Body of pancreas (tissue), 4 donors: ENCODE measurements at regions not wholly inside any gene's neighbourhood (a gene's known extent, or its start where the extent isn't known, plus 50 kb on each side); places are given as distances from the start of the nearest gene placed in this dataset.
"Not testable (repeated sequence)": the region's sequence is repeated elsewhere in the genome, so short reads cannot be mapped to it uniquely, and the experiment has no call there.

Experiments used
- ATAC-seq: fragments of 150-250 bp; one replicate; pipeline ENCODE4 v1.9.1; 2016
- DNase-seq, 4 donors: peaks; one replicate each; pipeline ENCODE4 v3.0.0-alpha.2; 2019
- H3K27ac ChIP-seq, 4 donors: fragments of 200-600 bp; sonication (generic); 1 replicate in 3 of 4; 2 replicates in 1 of 4; pipeline versions ENCODE4 v1.5.1 to v1.6.1; 2016 to 2019; ENCODE audit warnings: mild to moderate bottlenecking in 1 of 4, mixed read lengths in 1 of 4, moderate library complexity in 1 of 4
- H3K27me3 ChIP-seq, 2 donors: fragments of 200-600 bp; sonication (generic); one replicate each; pipeline ENCODE4 v1.6.0; 2016; ENCODE audit warnings: mild to moderate bottlenecking in 1 of 2
- H3K36me3 ChIP-seq, 2 donors: fragments of 200-600 bp; sonication (generic); replicated peaks in 1 of 2; 2 replicates each; pipeline ENCODE4 v1.5.1; 2016; ENCODE audit warnings: low read depth in 2 of 2; ENCODE audit not compliant: insufficient read depth in 1 of 2
- H3K4me1 ChIP-seq: fragments of 200-600 bp; sonication (generic); one replicate; pipeline ENCODE4 v1.6.0; 2016
- H3K4me3 ChIP-seq, 2 donors: fragments of 200-600 bp; sonication (generic); 1 replicate in 1 of 2; 2 replicates in 1 of 2; pipeline ENCODE4 v1.5.1; 2016 to 2019
- H3K9me3 ChIP-seq, 3 donors: fragments of 200-600 bp; sonication (generic); 1 replicate in 2 of 3; 2 replicates in 1 of 3; pipeline ENCODE4 v1.5.1; 2016
- CTCF ChIP-seq, 7 experiments: fragments of 450-650 bp in 4 of 7; fragments of 200-600 bp in 3 of 7; sonication (generic) in 3 of 7; IDR thresholded peaks; one replicate each; pipeline ENCODE4 v1.5.1; 2016 to 2019; ENCODE audit warnings: antibody characterized with exemption in 7 of 7
- POLR2A ChIP-seq, 3 donors: fragments of 450-650 bp; IDR thresholded peaks; one replicate each; pipeline ENCODE4 v1.6.1; 2016; ENCODE audit warnings: antibody characterized with exemption in 3 of 3, mild to moderate bottlenecking in 2 of 3
- WGBS, 2 donors: methylation state at CpG; one replicate each; pipeline ENCODE4 v1.1.5; 2017; 5-methylcytosine and 5-hydroxymethylcytosine counted together
- intact Hi-C: fragments of 100-400 bp; cut with DNase I; formaldehyde crosslinking; loops from one replicate; pipeline ENCODE4 v1.15.1; 2023

- no peaks in the 10 kb centered on the region for H3K27me3 ChIP-seq
Measured at GRCh38 chr11:23875176-23875850, 621.5 kb upstream of the LUZP2 start.

GRCh38 chr11:23883426-23884048, 613.3 kb upstream of the LUZP2 start:
- H3K27ac ChIP-seq, H3K4me1 ChIP-seq, H3K27me3 ChIP-seq, ATAC-seq, DNase-seq, H3K4me3 ChIP-seq, H3K36me3 ChIP-seq, intact Hi-C loops, H3K9me3 ChIP-seq: not testable (repeated sequence)
- WGBS, 2 donors: 88 to 92% methylated on average over 23 to 25 of the region's 26 CpGs

More at GRCh38 chr11:23875176-23875850, 621.5 kb upstream of the LUZP2 start:
- no peak for TF ChIP-seq CTCF (IDR thresholded peaks at IDR 0.05)
- TF ChIP-seq POLR2A (IDR thresholded peaks at IDR 0.05): no peak
- no peak overlapping the region for H3K27ac ChIP-seq
- no peaks in the 10 kb centered on the region for H3K9me3 ChIP-seq
- DNase-seq (no peak), ATAC-seq (no peak)
- no peaks in the 10 kb centered on the region for H3K4me1 ChIP-seq
- intact Hi-C loops: no loop called here
- 63 to 73% methylated on average over 4 of the region's 4 CpGs for WGBS, 2 donors
- no peaks in the 10 kb centered on the region for H3K36me3 ChIP-seq
- no peak overlapping the region for H3K4me3 ChIP-seq

GRCh38 chr11:23884341-23884740, 612.5 kb upstream of the LUZP2 start:
- intact Hi-C loops: no loop called here
- no peak overlapping the region for H3K4me3 ChIP-seq
- DNase-seq: no peak
- H3K27ac ChIP-seq: no peak overlapping the region
- no peaks in the 10 kb centered on the region for H3K4me1 ChIP-seq
- no peaks in the 10 kb centered on the region for H3K36me3 ChIP-seq
- no peaks in the 10 kb centered on the region for H3K27me3 ChIP-seq
- TF ChIP-seq POLR2A (IDR thresholded peaks at IDR 0.05): no peak
- TF ChIP-seq CTCF (IDR thresholded peaks at IDR 0.05): no peak
- no peak for ATAC-seq
- no peaks in the 10 kb centered on the region for H3K9me3 ChIP-seq

GRCh38 chr11:23885801-23886200, 611.1 kb upstream of the LUZP2 start:
- no peak overlapping the region for H3K4me3 ChIP-seq
- H3K27ac ChIP-seq: no peak overlapping the region
- WGBS, 2 donors: 51 to 71% methylated on average over 2 of the region's 2 CpGs
- H3K9me3 ChIP-seq: no peaks in the 10 kb centered on the region
- DNase-seq (no peak), ATAC-seq (no peak)
- H3K27me3 ChIP-seq: no peaks in the 10 kb centered on the region
- TF ChIP-seq CTCF (IDR thresholded peaks at IDR 0.05): no peak
- TF ChIP-seq POLR2A (IDR thresholded peaks at IDR 0.05): no peak
- H3K4me1 ChIP-seq: no peaks in the 10 kb centered on the region
- H3K36me3 ChIP-seq: no peaks in the 10 kb centered on the region
- intact Hi-C loops: no loop called here

- WGBS, 2 donors: 55 to 68% methylated on average over 4 of the region's 4 CpGs
- H3K27ac ChIP-seq, H3K36me3 ChIP-seq, intact Hi-C loops, H3K27me3 ChIP-seq, ATAC-seq, H3K4me1 ChIP-seq, H3K9me3 ChIP-seq, H3K4me3 ChIP-seq, DNase-seq: not testable (repeated sequence)
Measured at GRCh38 chr11:23887122-23887521, 609.7 kb upstream of the LUZP2 start.

- no peak overlapping the region for H3K4me3 ChIP-seq
- H3K4me1 ChIP-seq: no peaks in the 10 kb centered on the region
- WGBS, 2 donors: 68 to 79% methylated on average over 2 of the region's 2 CpGs
- ATAC-seq (no peak), DNase-seq (no peak)
- no peaks in the 10 kb centered on the region for H3K36me3 ChIP-seq
- no peak overlapping the region for H3K27ac ChIP-seq
- no peaks in the 10 kb centered on the region for H3K27me3 ChIP-seq
- no peaks in the 10 kb centered on the region for H3K9me3 ChIP-seq
- intact Hi-C loops: no loop called here
- no peak for TF ChIP-seq POLR2A (IDR thresholded peaks at IDR 0.05)
Measured at GRCh38 chr11:23893126-23893525, 603.7 kb upstream of the LUZP2 start.
